HG03571 (cell line): ENCODE measurements at regions not wholly inside any gene's neighbourhood (a gene's known extent, or its start where the extent isn't known, plus 50 kb on each side); places are given as distances from the start of the nearest gene placed in this dataset.

Source experiments
- ATAC-seq: cut with Tn5 transposase; IDR thresholded peaks from one replicate; pipeline ENCODE4 v1.9.1; 2021; ENCODE audit not compliant: unreplicated experiment

GRCh38 chr6:169937389-169938261 lies 186.2 kb downstream of the ERMARD start:
- no peak for ATAC-seq

DNA sequence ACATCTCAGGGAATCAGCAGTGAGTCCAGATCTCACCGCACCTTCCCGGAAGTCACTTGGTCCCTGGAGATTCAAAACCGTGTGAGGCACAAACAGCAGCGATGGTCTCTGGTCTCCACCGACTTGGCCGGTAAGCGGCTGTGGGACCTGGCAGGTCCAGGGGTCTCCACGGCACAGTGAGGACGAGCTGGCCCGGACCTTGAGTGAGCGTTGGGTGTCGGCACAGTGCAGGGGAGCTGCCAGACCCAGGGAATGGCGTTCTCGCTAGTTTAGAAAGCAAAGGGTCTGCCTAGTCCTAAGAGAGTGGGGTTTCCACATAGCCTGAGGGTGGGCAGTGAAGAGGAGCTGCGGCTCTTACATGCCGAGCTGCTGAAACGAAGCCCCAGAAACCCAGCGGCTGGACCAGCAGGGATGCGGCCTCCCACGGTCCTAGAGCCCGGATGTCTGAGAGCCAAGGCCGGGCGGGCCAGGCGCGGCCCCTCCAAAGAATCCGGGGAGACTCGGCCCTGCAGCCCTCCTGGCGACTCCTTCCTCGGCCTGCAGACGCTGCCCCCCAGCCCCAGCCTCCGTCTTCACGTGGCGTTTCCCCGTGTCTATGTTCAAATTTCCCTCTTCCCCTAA lies 185.0 kb downstream of the ERMARD start:
- ATAC-seq = no peak

GRCh38 chr6:169935861-169936260 lies 184.4 kb downstream of the ERMARD start:
- ATAC-seq = no peak

GRCh38 chr6:169935348-169935718 lies 183.9 kb downstream of the ERMARD start:
- ATAC-seq = no peak

GRCh38 chr6:169934699-169935347 lies 183.4 kb downstream of the ERMARD start:
- ATAC-seq = no peak

DNA sequence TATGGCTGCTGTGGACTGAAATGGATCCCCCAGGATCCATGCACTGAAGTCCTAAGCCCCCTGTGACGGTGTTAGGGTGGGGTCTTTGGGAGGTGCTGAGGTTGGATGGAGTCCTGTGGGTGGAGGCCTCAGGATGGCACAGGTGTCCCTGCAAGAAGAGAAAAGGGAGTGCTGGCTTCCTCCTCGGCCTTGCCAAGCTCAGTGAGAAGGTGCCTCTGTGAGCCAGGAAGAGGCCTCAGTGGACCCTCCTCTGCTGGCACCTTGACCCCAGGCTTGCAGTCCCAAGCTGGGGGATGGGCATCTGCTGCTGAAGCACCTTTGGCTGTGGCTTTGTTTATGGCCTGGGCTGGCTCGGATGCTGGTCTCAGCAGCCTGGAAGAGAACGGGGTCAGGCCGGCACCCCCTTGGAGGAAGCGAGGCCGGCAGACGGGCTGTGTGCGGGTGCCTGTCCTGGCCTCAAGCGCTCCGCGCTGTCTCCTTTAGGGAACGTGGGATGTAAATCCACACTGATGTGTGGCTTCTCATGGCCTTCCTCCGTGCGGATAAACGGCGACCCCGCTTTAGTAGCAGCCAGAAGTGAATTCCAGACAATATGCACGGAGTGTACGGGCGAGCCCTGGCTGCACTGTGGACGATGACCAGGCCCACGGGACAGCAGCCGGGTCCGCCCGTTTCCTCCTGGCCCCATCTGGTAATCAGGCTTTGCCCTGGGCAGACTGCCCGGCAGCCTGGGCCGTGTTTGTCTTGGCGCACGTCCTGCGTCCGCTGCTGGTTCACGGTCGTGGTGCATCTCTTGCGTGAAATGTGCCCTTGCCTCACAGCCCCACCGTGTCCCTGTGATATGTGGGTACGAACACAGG lies 182.6 kb downstream of the ERMARD start:
- no peak for ATAC-seq

GRCh38 chr6:169933251-169933821 lies 181.9 kb downstream of the ERMARD start:
- ATAC-seq = no peak

DNA sequence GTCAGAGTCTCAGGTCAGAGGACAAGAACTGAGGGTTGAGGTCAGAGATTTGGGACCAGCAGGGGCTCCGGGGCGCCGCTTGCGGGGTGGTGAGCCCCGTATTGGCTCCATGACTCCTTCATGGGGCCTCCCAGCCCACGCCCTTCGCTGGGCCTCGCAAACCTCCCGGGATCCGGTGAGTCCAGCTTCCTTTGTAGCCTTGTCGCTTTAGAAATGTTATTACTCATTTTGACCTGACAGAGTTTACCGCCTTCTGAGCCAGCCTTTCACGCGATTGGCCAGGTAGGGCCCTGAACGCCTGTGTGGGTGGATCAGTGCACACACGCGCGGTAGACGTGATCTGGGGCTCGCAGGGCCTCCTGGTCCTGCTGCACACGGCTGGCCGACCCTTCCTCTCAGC lies 181.1 kb downstream of the ERMARD start:
- ATAC-seq = no peak

DNA sequence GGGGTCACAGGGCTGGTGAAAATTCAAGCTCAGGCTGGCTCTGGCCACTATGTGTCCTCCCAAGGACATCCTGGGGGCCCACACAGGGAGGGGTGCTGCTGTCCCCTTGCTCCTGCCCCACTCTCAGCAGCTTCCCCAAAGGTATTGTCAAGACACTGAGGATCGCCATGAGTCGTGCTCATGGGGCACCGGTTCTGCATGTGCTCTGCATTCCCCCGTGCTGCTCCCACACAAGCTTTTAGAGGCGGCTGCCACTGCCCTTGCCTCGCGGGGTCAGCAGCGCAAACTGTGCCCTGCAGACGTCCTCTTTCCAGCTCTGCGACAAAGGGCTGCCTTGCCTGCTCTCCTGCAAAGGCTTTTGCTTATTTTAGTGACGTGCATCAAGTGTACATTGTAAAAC lies 179.8 kb downstream of the ERMARD start:
- ATAC-seq = no peak

GRCh38 chr6:169930799-169931198 lies 179.4 kb downstream of the ERMARD start:
- ATAC-seq = no peak

- no peak for ATAC-seq
These were observed 176.3 kb downstream of the ERMARD start for GRCh38 chr6:169927711-169928110.

DNA sequence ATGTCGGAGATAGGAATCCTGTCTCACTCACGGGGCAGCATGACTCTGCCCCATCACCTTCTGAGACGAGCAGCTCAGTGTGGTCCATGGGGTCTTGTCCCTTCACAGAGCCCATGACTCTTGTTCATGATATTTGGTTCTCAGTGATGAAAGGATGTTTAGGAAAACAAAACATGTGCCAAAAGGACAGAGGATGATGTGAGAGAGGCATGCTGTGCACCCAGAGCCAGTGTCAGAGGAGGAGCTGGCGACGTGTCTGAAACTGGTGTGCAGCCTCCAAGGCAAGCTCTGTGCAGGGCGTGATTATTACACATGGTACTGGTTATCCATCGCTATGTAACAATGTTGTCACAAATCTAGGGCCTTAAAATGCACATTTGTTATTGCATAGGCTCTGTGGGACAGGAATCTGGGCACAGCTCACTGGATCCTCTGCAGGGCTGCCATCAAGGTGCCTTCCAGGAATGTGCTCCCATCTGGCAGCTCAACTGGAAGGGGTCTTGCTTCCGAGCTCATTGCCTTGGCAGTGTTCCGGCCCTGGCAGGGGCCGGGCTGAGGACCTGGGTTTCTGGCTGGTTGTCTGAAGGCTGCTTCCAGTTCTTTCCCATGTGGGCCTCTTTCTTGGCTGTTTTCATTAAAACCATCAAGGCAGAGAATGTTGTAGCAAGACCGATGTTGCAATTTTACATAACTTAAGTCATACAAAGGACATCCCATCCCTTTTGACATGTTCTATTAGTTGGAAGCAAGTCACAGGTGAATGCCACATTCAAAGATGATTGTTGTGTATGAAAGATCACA lies 175.4 kb downstream of the ERMARD start:
- ATAC-seq = no peak

GRCh38 chr6:169923468-169924464 lies 172.3 kb downstream of the ERMARD start:
- ATAC-seq = no peak

DNA sequence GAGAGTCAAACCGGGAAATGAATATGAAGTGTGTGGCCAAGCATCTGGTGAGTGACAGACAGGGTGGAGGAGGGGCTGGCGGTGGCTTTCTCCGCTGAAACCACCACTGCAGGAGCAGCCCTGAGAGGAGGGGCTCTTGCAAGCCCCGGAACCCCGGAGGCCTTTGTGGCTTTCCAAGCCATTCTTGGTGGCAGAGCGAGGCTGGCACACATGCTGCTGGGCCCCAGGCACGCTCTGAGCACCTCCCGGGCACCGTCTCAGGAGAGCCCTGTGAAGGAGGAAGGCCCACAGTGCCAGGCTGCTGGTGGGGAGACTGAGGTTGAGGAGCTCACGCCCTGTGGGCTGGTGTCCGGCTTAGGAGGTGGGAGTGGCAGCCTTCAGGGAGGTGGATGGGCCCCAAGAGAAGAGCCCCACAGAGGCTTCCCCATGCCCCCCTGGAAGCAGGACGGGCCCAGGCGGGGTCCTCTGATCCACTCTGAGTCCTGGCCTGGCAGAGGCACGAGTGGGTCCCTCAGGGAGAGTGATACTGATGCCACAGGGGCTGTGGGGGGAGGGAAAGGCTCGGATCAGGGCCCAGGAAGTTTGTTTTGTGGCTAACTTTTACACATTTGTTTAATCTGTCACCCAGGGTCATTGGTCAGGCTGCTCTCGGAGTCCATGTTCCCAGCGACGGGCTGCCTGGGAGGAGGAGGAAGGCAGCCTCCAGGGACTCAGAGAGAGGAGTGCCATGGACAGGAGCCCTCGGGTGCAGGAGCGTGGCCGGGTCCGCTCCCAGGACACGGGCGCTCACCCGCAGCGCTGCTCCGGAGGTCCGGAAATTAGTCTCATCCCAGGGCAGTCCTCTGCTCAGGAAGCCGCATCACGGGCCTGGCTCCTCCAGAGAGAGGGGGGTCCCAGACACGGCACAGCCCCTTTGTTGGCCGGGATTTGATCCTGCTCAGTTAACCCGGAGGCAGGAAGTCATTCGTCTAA lies 170.7 kb downstream of the ERMARD start:
- no peak for ATAC-seq

DNA sequence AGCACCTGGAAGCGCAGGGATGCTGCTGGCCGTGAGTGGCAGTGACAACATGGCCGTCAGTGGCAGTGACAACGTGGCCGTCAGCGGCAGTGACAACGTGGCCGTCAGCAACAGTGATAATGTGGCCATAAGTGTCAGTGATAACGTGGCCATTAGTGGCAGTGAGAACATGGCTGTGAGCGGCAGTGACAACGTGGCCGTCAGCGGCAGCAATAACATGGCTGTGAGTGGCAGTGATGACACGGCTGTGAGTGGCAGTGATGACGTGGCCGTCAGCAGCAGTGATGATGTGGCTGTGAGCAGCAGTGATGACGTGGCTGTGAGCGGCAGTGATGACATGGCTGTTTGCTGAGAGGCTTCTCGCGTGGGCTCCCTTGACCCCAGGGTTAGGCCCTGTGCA lies 169.8 kb downstream of the ERMARD start:
- no peak for ATAC-seq

DNA sequence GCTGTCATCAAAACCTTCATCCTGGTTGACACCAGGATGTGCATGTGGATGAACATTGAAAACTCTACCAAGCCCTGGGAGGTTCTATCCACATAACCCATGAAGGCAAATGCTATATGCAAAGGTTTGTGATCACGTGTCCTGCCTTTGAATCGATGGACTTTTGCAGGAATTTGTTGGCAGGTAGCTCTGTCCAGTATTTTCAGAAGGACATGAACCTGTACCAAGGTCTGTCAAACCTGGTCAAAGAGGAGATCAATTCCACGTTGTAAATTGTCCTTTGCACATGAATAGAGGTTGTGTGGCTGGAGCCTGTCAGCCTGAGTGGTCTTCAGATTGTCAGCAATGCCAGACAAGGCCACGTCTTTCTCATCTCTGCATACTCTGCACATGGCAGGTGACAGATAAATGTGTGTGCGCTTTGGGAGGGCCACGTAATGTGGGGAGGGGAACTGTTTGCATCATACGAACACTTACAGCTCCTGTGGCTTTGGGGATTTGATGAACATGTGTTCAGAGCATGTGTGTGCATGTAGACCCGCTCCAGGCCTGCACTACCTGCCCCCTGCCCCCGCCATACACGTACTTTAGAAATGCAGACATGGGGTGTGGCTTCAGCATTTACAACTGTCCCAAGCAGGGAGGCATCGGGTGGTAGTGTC lies 169.1 kb downstream of the ERMARD start:
- ATAC-seq = no peak

DNA sequence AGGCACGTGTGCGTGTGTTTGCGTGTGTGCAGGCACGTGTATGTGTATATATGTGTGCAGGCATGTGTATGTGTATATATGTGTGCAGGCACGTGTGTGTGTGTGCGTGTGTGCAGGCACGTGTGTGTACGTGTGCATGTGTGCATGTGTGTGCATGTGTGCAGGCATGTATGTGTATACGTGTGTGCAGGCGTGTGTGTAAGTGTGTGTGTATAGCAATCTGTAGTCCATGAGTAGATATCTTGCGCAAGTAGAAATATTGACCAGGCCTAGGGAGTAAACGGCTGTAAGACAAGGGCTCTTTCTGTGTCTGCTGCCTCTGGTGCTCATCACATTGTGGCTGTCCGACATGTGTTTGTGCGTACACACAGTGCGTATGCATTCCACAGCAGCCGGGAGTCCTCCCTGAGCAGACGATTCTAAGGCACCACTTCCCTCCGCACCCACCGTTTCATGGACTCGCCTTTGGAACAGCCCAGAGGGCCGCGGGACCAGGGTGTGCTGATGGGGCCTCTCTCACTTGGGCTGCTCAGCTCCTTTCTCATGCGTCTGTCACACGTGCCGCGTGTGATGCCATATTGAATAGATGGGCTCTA lies 167.6 kb downstream of the ERMARD start:
- ATAC-seq = no peak
